IPS DF 4.7 (cell line): ENCODE measurements at regions not wholly inside any gene's neighbourhood (a gene's known extent, or its start where the extent isn't known, plus 50 kb on each side); places are given as distances from the start of the nearest gene placed in this dataset.
"Not testable (repeated sequence)": the region's sequence is repeated elsewhere in the genome, so short reads cannot be mapped to it uniquely, and the experiment has no call there.

ENCODE experiments used
- DNase-seq: peaks from one replicate; pipeline ENCODE4 v3.0.0-alpha.2; 2013; ENCODE audit warnings: low spot score; ENCODE audit errors: extremely low read depth

- no peak for DNase-seq
These were observed 602.8 kb upstream of the MMS22L start for GRCh38 chr6:97885828-97886227.

DNA sequence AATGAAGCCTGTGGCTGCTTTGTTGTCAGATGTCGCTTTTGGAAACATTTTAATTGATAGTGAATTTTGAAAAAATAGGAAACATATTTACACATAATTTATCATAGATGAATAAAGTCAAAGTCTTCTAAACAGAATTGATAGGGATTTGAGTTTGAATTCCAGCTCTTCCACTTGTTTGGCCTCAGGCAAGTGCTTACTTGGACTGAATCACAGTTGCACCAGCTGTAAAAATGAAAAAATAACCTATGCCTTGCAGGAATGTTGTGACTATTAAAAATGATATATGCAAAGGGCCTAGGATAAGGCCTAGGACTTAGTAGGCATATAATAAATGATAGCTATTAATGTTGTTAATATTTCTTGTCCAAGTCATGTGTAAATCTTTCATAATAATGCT, 618.5 kb upstream of the MMS22L start:
- DNase-seq, result no peak

DNA sequence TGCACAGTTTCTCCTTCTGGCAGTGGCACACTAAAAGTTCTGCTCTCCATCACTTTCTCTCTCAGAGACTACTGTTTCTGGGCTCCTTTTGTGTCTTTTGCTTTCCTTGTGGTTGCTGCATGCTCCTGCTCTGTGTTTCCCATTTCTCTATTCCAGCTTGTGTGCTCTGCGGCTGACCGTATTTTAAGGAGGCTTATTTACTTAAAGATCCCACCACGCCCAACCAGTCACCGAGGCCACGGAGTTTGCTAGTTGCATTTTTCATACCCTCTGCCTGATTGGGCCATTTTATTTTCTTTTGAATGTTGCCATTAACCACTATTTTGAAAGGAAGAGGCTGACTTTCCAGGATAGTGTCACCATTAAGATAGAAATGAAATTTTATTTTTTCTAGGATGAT, 626.4 kb upstream of the MMS22L start:
- DNase-seq, result no peak

- no peak for DNase-seq
These were observed 630.7 kb upstream of the MMS22L start for GRCh38 chr6:97913721-97914120.

DNA sequence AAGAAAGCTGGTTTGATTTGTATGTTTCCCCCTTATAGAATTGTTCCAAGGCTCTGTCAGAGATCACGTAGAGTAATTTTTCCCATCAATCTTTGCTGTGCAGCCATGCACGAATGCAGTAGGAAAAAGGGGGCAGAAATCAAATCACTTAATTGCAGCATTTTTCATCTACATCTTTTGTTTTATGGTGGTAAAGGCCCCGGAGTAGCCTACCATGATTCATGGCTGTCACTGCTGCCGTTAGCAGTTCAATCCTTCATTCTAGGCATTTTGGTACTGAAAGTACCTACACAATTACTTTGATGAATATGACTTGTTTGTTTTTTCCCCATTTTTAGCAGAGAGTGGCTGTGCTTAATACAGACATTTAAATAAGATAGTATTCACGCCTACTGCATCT, 631.9 kb upstream of the MMS22L start:
- no peak for DNase-seq

DNA sequence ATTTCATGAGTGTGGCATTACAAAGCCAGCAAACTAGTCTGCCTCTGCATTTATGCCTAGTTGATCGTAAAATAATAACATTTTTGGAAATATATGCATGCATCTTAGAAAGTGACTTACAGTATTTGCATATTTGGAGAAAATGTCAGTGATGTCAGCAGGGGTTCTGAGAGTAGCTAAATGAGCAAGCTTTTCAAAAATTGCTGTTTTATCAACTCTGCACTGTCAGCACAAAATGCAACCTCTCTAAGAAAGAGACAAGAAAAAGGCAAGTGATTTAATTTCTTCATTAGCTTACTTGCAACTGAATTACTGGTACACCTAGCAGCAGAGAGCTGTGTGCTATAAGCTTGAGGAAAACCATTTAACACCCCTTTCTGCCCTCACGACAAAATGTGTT, 632.5 kb upstream of the MMS22L start:
- no peak for DNase-seq

GRCh38 chr6:97917369-97917768, 634.4 kb upstream of the MMS22L start:
- DNase-seq, result no peak

DNA sequence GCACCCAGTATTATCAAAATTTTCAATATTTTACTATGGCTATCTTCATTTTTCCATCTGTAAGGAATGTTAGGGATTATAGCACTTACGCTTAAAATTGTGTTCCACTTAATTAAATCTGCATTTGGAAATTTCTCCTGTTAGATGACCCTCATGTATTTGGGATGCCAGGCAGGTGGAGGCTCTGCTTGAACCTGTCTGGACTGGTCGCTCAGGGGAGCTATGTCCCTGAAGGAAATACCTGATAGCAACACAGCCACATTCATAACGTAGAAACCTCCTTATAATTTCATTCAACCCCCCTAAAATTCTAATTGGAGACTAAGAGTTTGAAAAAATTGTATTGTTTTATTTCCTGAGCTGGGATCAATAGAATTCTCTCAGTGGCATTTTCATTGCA, 636.0 kb upstream of the MMS22L start:
- DNase-seq, result no peak

DNA sequence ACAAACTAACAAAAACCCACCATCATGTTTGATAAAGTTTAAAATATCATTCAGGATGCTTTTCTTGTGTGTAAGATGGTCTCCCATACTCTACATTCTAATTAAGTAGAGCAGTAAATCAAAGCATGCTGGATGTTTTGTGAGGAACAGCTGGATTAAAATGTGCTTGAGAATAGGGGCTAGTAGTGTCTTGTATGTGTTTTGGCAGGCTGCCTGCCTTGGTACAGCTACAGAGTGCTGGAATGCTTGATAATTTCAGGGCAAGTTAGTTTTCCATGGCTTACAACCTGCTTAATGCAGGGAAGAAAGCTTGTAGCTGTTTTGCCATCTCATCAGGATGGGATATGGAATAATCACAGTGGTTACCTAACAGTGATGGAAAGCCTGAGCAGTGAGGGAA, 636.6 kb upstream of the MMS22L start:
- DNase-seq, result no peak

DNA sequence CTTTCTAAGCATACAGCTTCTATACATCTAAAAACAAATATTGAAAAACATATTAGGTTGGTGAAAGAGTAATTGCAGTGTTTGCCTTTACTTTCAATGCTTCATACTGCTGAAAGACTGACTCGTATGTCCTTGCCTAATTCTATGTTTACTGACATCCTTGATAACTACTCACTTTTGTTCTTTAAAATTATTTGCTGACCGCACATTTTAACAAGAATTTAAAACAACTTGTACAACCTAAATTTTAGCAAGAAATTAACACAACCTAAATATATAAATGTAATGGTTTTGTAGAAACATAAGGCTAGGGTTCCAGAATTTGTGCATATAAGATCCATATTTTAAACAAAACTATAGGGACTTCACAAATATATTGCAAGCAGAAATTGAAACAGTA, 640.2 kb upstream of the MMS22L start:
- DNase-seq, result no peak

- DNase-seq, result peak; percentile 16
These were observed 642.5 kb upstream of the MMS22L start for GRCh38 chr6:97925504-97925903.

DNA sequence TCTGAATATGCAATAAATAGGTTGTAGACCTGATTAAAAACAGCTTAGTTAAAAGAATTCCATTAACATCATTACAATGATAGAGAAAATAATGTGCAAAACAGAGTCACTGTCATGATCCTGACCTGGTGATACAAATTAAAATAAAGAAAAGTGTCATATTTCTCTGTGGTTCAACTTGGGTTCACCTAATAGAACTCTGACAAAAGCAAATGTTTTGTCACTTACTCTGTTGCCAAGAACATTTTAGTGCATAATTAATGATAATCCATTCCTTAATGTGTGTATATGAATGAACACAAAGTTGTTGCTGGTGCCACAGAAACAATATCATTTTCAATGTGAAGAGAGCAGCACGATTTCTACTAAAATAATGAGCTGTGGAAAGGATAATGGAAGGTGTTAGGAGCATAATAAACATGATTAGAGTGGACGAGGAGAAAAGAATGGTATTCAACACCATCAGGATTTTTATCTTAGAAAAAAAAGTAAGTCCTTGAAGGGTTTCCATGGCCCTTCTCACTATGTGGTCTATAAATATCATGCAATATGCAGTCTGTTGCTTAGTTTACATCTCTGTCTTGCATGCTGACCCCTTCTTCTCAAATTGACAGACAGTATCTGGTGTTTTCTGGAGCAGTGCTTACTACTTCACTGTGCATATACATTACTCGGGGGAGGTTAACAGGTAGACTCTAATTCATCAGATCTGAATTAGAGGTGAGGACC, 656.6 kb upstream of the MMS22L start:
- no peak for DNase-seq

DNA sequence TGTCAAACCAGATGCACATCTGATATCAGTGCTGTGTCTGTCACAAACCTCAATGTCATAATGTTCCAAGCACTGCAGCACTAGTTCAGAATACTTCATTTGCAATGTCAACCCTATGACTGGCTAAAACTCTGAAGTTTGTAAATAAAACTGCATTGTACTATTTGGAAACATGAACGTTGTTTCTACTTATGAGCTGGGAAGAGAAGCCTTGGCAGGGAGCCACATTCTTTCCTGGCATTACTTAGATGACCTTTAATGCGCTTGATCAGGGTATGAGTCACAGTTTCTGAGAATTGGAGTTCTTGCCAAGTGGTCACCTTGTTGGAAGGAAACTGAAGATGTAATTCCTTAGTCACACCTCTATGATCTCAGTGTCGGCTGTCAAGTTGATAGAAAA, 664.8 kb upstream of the MMS22L start:
- DNase-seq, result no peak

DNA sequence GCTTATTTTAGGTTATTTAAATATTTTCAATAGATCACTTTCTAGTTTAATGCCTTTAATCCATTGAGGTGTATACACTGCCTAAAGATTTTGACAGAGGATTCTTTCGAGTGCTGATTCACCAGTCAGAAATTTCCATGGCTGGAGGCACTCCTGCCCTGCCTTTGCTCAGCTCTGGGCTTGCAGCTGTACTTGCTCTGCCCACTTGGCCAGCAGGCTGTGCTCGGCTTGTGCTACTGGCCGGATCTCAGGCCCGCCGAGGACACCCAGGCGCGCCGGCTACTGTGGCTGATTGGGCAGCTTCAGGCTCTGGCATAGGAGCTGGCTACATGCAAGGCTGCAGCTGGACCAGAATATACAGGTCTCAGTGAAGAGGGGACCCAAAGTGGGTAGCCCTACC, 675.1 kb upstream of the MMS22L start:
- no peak for DNase-seq

GRCh38 chr6:97963193-97963592, 680.2 kb upstream of the MMS22L start:
- no peak for DNase-seq

DNA sequence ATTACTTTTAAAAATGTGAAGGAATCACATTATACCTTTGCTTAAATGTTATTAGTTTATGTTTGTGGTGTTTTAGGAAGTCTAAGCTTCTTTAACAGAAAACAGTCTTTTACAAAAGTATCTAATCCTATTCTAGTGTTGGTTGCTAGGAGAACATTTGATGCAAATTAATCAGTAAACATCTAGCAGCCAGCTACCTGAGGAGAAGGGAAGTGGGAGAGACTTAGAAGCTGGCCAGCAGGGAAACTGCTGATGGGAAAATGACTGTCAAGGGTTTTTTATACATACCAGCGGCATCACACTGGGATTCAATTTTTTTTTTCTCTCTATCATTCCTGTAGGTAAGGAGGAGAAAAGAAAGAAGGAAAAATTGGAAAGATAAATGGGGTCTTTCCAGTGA, 686.0 kb upstream of the MMS22L start:
- no peak for DNase-seq

DNA sequence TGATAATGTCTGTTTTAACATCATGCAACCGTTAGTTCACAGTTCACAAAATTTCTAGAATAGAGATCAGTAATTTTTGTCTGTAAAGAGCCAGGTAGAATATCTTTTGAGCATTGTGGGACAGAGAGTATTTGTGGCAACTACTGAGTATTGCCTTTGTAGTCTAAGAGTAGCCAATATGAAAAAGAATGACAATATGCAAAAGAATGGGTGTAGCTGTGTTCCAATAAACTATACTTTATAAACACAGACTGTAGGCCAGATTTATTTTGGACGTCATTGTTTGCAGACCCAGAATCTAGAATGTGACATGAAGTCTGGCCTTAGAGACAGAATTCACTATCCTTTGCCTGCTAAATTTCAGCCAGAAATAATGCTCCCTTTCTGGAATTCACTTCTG, 694.1 kb upstream of the MMS22L start:
- DNase-seq, result no peak

- DNase-seq, result no peak
These were observed 695.8 kb upstream of the MMS22L start for GRCh38 chr6:97978855-97979271.

- not testable (repeated sequence) for DNase-seq
These were observed 696.3 kb upstream of the MMS22L start for GRCh38 chr6:97979285-97979684.

DNA sequence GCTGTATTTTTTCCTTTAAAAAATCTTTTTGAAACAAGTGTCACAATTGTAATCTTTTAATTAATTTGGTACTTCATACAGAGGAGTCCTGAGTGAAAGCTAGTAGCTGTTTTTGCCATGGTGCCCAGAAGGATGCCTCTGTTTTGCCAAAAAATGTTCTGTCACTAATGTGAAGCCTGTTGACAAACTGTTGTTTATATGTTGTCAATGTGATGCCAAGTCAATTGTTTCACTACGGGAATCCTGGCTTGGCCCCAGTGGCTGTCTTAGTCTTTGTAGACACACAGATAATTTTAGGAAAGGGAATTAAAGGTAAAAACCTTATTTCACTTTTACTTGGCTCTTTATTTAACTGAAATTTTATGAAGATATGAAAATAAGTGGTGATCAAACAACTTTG, 706.4 kb upstream of the MMS22L start:
- no peak for DNase-seq

GRCh38 chr6:97995158-97995557, 712.1 kb upstream of the MMS22L start:
- DNase-seq, result no peak

DNA sequence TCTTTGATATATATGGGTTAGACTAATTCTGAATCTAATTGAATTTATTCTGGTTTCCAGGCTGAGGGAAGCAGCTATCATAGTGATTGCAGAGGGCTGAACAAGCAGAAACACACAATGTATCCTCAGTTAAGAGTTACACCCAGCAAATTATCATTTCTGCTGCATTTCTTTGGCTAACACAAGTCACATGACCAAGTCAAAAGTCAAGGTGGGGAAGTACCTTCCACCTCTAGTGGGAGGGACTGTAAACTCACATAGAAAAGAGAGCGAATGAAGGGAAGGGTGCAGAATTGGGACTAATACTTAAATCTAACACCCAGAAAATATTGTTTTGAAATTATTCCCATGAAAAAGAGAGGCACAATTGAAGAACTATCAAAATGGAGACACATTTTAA, 719.7 kb upstream of the MMS22L start:
- DNase-seq, result no peak

DNA sequence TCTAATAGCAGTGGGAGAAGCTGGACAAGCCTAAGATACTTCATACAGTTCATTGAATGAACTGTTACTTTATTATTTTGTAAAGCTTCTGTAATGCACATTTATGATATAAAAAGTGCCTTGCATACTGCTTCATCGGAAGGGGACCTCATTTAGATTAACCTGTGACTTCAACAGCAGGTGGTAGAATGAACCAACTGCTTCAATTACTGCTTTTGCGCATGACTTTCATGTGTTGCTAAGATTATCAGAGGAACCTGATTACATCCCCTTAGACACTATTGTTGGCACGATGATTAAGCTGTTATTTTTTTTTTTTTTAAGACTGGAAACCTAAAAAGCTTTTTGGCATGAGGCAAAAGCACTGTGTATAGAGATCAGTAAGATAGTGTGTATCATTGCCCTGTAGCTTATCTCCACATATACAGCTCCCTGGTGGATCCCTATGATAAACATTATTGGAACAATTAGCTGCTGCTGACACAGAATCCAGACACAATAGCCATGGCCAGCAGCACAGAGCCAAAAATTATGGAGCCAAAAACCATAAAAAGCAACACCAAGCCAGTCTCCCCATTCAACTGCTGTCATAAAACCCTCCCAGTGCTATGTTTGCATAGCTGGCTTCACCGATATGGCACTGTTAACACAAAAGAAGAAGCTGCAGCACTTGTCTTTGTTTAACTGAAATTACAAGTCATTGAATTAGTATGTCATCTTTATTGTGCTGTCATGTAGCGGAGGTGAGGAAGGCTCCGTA, 731.6 kb upstream of the MMS22L start:
- no peak for DNase-seq
